Stimulated activated CD4-positive, alpha-beta T cell treated with anti-CD3 and anti-CD28 coated beads, Interleukin-4, amount 100 ng/mL, for 4 hours (primary cell): ENCODE measurements at regions not wholly inside any gene's neighbourhood (a gene's known extent, or its start where the extent isn't known, plus 50 kb on each side); places are given as distances from the start of the nearest gene placed in this dataset.
"Not testable (repeated sequence)": the region's sequence is repeated elsewhere in the genome, so short reads cannot be mapped to it uniquely, and the experiment has no call there.

ENCODE experiments used
- DNase-seq, 2 experiments: peaks; one replicate each; pipeline ENCODE4 v3.0.0-alpha.2; 2020

GRCh38 chr2:132332345-132333033 lies 84.1 kb upstream of the GPR39 start:
- DNase-seq: not testable (repeated sequence)

GRCh38 chr2:132337135-132337534 lies 79.5 kb upstream of the GPR39 start:
- not testable (repeated sequence) for DNase-seq

GRCh38 chr2:132337844-132338243 lies 78.8 kb upstream of the GPR39 start:
- not testable (repeated sequence) for DNase-seq

- not testable (repeated sequence) for DNase-seq
Measured at GRCh38 chr2:132347041-132347780, 69.4 kb upstream of the GPR39 start.

- DNase-seq: not testable (repeated sequence)
Measured at GRCh38 chr2:132349092-132349687, 67.4 kb upstream of the GPR39 start.

DNA sequence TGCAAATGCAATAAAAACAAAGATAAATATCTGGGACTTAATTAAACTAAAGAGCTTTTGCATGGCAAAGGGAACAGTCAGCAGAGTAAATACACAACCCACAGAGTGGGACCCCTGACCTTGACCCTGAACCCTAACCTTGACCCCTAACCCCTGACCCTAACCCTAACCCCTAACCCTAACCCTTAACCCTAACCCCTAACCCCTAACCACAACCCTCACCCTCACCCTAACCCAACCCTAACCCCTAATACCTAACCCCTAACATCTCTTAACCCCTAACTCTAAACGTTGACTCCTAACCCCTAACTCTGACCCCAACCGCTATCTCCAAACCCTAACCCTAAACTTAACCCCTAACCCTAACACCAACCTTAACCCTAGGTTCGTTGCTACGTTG lies 64.9 kb upstream of the GPR39 start:
- DNase-seq: not testable (repeated sequence)

DNA sequence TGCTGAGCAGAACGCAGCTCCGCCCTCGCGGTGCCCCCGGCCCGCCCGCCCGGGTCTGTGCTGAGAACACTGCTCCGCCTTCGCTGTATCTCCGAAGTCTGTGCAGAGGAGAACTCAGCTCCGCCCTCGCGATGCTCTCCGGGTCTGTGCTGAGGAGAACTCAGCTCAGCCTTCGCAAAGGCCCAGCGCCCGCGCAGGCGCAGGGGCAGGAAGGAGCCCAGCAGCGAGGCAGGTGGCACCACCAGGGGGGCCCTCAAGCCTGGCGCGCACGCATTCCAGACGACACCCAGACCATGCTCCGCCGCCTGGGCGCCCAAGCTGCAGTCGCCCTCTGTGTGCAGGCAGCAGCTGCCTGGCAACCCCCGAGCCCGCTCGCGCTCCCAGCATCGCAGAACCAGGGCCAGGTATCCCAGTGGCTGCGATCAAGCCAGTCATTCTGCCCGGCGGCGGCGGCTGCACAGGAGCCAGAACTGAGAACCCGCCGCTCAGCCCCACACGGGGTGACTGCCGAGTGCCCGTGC lies 64.1 kb upstream of the GPR39 start:
- not testable (repeated sequence) for DNase-seq

DNA sequence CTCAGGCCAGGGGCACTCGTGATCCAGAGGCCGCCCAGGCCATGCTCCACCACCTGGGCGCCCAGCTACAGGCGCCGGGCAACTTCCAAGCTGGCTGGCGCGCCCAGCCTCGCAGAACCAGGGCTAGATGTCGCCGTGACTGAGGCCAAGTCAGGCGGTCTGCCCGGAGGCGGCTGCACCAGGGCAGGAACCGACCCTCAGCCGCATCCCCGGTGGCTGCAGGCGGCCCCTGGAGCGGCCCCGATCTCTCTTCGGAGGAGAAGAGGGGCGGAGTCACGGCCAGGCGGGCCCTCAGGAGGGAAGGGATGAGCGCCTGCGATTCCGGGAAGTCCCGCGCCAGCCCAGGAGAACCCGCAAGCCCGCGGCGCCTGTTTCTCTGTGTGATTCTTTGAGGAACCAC lies 63.2 kb upstream of the GPR39 start:
- not testable (repeated sequence) for DNase-seq

- not testable (repeated sequence) for DNase-seq
Measured at GRCh38 chr2:132360964-132361363, 55.6 kb upstream of the GPR39 start.

DNA sequence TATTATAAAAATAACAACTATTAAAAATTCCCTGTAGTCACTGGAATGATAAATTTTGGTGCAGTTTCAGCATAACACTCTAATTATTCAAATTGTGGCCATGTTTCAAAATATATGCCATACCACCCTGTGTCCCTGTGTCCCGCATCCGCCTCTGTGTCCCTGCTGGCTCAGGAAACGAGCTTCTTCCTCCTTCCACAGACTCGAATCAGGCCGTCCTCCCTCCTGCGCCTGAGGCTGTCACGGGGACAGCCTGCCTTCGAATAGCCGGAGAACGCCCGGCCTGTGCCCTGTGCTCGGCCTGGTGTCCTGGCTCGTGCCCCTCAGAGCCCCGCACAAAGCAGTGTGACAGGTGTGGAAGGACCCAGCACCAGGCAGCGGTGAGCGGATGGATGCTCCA lies 55.1 kb upstream of the GPR39 start:
- not testable (repeated sequence) for DNase-seq

GRCh38 chr2:132363352-132363751 lies 53.3 kb upstream of the GPR39 start:
- not testable (repeated sequence) for DNase-seq

DNA sequence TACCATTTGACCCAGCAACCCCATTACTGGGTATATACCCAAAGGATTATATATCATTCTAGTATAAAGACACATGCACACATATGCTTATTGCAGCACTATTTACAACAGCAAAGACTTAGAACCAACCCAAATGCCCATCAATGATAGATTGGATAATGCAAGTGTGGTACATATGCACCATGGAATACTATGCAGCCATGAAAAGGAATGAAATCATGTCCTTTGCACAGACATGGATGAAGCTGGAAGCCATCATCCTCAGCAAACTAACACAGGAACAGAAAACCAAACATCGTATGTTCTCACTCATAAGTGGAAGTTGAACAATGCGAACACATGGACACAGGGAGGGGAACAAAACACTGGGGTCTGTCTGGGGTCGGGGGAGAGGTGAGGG lies 50.6 kb upstream of the GPR39 start:
- DNase-seq: not testable (repeated sequence)

GRCh38 chr2:132366421-132367180 lies 50.0 kb upstream of the GPR39 start:
- no peak for DNase-seq
